Left ventricle myocardium superior (tissue), 1 donor: ENCODE measurements at regions not wholly inside any gene's neighbourhood (a gene's known extent, or its start where the extent isn't known, plus 50 kb on each side); places are given as distances from the start of the nearest gene placed in this dataset.
"Not testable (repeated sequence)": the region's sequence is repeated elsewhere in the genome, so short reads cannot be mapped to it uniquely, and the experiment has no call there.

Source experiments
- ATAC-seq: fragments of 200-7000 bp; cut with Tn5 transposase; one replicate; pipeline ENCODE4 v1.9.1; 2020; ENCODE audit warnings: mild to moderate bottlenecking, moderate library complexity
- DNase-seq: peaks from one replicate; pipeline ENCODE4 v3.0.0-alpha.2; 2020
- intact Hi-C: fragments of 100-400 bp; cut with micrococcal nuclease; formaldehyde crosslinking; loops from one replicate; pipeline ENCODE4 v1.11.0; 2022
- donor health status: DM: no; HTN: yes; CAD: no; lungs with severe emphysema.

DNA sequence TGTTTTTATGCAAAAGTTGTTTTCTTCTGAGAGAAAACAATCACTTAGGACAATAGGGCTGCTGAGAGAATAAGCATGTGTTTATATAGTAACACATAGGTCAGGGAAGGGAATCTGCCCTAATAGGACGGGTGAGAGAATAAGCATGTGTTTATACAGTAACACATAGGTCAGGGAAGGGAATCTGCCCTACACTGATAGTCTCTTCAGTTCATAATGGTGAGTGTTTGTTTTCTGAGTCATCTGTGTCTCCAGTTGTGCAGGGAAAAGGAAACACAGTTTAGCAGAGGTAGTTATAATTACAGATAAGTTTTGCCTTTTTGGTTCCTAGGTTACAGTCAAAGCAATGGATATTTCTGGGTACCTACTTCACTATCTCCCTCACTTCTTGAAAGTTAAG is 252.3 kb upstream of the CA10 start:
- DNase-seq (no peak), ATAC-seq (no peak)
- intact Hi-C loops: no loop called here

DNA sequence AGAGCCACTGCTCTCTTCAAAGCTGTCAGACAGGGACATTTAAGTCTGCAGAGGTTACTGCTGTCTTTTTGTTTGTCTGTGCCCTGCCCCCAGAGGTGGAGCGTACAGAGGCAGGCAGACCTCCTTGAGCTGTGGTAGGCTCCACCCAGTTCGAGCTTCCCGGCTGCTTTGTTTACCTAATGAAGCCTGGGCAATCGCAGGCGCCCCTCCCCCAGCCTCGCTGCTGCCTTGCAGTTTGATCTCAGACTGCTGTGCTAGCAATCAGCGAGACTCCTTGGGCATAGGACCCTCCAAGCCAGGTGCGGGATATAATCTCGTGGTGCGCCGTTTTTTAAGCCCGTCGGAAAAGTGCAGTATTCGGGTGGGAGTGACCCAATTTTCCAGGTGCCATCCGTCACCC is 250.7 kb upstream of the CA10 start:
- intact Hi-C loops, DNase-seq, ATAC-seq: not testable (repeated sequence)

DNA sequence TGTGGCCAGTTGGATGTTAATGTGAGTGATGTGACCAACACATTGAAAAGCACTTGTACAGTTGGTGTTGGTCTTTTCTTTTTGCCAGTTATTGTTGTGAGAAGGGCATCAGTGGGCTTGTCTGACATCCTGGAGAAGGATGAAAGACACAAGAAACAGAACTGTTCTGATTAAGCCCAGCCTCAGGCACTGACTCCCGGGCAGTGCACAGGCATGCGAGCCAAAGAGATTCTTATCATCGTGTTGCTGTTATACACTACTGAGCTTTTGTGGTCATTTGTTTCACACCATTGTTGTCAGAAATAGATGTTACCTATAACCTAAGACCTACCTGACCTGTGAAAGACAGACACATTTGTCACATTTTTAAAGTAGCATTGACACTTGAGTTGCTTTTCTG is 236.8 kb upstream of the CA10 start:
- DNase-seq (no peak), ATAC-seq (no peak)
- intact Hi-C loops: no loop called here

DNA sequence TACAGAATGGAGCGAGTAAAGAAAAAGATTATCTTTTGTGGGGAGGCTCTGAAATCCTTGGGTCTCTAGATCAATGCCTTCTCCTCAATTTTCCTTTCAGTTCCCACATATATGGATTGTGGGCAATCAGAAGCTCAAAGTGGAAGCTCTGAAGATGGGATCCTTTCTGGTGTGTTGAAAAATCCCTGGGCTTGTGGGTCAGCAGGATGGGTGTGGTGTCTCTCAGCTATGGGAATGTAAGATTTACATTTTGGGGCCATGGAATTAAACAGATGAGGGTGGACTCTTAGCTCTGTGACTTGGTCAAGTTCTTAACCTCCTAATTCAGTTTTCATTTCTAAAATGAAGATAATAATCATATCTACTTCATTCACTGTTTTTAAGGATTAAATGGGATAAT is 231.9 kb upstream of the CA10 start:
- intact Hi-C loops: no loop called here
- no peak for ATAC-seq
- DNase-seq: no peak

DNA sequence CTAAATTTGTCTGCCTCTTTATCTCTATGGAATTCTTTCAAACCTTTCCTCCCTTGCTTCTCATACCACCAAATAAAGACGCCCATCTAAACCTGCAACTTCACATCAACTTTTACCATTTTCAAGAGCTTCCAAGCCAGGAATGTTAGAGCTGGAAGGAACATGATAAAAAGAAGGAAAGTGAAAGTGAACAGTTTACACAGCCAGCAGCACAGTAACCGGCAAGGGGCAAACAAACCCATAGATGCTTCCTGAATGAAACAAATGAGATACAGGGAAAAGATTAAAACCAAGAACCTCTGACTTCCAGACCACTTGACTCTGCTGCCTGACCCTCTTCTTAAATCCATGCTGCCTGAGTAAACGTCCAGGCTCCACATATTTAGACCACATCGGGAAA is 231.1 kb upstream of the CA10 start:
- intact Hi-C loops: no loop called here
- DNase-seq (no peak), ATAC-seq (no peak)

DNA sequence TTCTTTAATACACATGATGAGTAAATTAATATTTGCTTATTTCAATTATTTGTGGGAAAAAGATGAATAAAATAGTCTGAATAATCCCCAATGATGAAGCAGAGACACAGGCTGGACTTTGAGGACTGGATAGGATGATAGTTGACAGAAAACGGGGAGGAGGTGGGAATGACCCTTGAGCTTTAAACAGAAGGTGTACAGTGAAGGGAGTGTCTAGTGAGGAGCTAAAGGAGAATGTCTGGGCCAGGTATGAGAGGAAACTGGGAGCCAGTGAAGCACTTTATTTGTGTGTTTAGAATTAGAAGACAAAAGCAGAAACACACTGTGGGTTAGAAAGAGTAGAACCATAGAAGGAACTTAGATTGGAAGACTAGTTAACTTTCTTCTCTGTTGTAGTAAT is 230.4 kb upstream of the CA10 start:
- ATAC-seq (no peak), DNase-seq (no peak)
- intact Hi-C loops: no loop called here

DNA sequence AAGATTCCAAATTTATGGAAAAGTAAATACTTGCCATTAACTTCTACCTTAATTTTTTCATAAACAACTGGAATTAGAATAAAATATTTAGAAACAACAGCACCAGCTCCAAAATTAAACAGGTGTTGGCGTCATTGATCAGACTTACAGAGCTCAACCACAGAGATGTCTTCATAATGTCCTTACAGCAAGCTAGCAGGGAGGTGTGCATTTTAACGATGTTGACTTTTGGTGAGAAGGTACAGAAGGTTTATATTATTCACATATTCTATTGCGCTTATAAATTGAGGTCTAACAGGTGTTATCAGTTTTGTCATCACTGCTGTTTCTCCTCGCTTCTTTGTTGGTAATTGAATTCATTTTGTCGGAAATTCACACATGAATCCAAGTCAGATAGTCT is 226.2 kb upstream of the CA10 start:
- DNase-seq (no peak), ATAC-seq (no peak)
- intact Hi-C loops: no loop called here

DNA sequence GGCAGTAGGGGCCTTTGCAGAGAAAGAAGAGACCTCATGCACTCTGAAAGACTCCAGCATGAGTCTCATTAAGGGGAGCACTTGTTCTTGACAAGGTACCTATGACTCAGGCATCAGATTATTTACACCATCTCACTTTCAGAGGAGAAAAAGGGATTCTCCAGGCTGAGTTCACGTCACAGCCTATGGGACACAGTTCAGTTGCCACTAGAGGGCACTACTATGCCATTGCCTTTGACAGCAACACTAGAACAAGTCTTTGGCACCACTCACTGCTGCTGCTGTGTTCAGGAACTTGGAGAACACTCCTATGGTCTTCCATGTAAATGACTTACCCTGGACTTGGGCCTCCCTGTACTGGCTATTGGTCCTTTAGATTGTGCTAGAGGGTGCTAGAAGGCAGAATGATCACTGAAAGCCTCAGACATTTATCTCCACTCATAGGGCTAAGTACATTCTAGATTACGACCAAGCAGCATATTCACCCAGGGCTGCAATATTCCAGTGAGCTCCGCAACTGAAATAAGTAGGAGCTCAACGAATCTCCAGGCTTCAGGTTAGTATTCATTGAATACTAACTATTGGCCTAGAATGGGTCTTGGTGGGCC is 225.1 kb upstream of the CA10 start:
- intact Hi-C loops: no loop called here
- DNase-seq: no peak
- ATAC-seq: peak; percentile 61

DNA sequence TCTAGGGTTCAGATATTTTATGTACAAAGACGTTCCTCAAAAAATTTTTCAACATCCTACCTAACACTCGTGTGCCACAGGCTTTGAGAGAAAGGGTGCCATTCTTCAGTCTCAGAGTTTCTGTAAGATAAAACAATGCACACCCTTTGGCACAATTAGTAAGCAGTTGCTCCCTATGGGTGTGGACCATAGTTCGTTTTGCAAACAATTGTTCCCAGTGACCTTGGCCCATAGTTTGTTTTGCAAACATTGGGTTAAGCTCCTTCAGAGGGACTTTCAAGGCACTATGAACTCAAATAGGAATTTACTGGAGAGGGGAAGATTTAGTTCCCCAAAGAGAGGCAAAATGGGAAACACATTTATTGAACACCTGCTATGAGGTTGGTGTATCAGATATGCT is 220.3 kb upstream of the CA10 start:
- ATAC-seq (no peak), DNase-seq (no peak)
- intact Hi-C loops: no loop called here

DNA sequence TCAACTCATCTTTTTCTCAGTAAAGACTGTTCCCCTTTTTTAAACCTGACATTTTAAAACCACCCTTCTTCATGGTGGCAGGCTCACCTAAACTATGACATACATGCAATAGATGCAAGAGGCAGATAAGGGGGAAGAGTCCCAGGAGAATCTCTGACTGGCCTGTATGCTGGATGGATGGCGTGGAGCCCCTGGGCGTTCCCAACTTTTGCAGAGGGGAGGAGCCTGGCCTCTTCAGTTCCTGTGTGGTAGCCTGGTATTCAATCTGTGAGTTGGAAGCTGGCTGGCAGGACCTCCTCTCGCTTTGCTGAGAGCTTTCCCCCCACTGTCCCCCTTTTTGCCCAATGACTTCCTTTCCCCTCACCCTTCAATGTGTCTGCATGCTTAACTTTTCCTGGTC is 217.6 kb upstream of the CA10 start:
- ATAC-seq (no peak), DNase-seq (no peak)
- intact Hi-C loops: no loop called here

DNA sequence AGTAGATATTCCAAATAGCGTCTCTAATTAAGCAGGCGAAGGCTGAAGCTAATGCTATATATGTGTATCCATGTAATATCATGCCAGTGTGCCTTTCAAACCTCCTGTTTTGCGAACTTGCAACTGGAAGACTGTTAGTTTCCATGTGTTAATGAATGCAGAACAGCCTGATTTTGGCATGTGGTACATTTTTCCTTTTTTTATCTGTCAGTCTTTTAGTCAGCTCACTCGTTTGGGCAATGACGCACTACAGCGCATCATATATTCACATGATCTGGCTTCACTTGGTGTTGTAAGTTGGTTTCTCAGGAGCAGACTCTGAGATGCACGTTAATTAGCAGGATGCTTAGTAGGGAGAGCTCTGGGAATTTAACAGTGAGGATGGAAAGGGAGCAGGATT is 210.4 kb upstream of the CA10 start:
- intact Hi-C loops: no loop called here
- DNase-seq: no peak

DNA sequence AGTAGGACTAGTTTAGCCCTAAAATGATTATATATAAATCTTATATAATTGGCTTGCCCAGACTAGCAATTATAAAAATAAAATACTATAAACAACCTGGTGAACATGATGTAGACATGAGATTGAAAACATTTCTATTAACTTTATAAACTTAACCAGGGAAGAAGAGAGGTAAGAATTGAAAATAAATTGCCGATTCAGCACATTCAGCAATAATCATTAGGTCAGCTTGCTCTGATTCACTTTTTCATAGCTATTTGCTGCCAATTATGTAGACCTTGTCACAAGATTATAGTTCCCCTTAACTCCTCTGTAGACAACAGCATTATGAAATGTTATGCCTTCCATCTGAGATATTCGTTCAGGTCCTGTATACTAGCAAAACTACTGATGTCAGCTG is 199.3 kb upstream of the CA10 start:
- intact Hi-C loops: no loop called here
- DNase-seq (no peak), ATAC-seq (no peak)

More for the DNA sequence above, 210.4 kb upstream of the CA10 start:
- no peak for ATAC-seq

DNA sequence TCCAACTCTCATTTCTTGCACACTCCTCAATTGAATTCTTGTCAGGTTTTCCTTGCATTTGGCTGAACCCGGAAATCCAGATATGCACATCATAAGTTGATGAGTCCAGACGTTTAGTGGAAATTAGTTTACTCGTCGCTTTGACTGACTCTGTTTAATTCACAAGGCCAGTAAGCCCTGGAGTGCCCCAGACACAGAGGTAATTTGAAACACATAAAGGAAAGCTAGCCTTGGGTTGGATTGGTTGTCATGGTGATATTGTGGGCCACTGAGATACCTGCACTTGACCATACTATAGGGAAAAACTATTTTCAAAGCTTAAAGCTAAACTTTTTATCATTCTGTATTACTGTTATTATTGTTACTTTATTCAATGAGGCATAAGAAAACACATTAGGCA is 178.3 kb upstream of the CA10 start:
- DNase-seq (no peak), ATAC-seq (no peak)
- intact Hi-C loops: no loop called here

DNA sequence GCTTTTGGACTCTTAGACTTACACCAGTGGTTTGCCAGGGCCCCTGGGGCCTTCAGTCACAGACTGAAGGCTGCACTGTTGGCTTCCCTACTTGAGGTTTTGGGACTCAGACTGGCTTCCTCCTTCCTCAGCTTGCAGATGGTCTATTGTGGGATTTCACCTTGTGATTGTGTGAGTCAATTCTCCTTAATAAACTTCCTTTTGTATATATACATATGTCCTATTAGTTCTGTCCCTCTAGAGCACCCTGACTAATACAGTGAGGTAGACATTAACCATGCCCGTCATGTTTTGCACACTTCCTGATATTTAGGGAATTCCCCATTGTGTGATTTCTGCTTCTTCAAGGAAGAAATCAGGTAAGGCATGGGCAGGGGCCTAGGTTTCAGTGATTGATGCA is 147.8 kb upstream of the CA10 start:
- intact Hi-C loops: no loop called here
- no peak for ATAC-seq
- no peak for DNase-seq

DNA sequence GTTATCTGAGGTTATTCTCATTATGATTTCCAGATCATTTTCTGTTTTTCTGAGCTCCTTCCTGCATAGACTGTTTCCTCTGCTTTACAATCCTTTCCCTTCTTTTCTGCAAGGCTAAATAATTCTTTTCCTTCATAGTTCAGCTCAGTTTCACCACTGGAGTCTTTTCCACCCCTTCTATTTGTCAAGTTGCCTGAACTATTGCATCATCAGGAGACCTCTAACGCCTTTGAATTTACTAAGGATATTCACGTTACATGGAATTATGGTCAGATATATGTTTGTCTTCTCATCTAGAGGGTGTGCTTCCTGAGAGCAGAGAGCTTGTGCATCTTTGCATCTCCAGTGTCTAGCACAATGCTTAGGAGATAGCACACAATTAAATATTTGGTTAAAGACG is 140.4 kb upstream of the CA10 start:
- intact Hi-C loops: no loop called here
- no peak for ATAC-seq

DNA sequence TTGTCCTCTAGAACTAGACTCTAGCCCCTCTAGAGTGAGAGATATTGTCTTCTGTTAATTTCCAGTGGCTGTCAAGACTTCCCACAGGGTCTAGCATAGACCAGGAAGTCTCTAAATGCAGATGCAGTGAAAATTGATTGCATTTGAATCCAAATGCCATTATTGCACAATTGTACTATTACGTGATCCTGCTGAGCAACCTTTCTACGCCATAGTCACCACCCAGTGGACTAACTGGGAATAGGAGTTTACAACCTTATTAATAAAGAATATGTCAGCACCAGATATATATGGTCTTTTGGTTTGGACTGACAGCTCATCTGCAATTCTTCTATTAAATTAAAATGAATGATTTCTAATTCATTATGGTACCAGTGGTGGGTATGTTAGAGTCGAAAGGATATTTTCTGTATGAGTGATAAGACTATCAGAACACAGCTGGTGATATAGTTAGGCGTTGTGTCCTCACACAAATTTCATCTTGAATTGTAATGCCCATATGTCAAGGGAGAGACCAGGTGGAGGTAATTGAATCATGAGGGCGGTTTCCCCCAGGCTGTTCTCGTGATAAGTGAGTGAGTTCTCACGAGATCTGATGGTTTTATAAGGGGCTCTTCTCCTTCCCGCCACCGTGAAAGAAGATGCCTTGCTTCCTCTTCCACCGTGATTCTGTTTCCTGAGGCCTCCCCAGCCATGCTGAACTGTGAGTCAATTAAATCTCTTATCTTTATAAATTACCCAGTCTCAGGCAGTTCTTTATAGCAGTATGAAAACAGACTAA is 138.9 kb upstream of the CA10 start:
- no peak for ATAC-seq
- DNase-seq: no peak
- intact Hi-C loops: no loop called here

More for the DNA sequence above, 140.4 kb upstream of the CA10 start:
- no peak for DNase-seq

DNA sequence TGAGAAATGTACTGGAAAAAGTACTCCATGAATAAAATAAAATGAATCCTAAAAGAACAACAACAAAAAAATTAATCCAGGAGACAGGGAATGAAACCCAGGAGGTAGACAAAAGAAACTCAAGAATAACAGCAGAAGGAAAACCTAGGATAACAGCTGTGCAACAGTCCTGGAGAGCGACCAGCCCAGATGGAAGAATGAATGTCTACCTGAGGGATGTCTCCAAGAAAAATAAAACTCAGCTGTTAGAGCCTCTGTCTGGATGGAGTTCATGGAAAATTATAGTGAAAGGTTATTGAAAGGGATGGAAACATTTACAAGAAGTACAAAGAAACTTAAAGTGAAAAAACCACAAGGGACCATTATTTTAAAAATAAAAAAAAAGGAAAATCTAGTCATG is 135.8 kb upstream of the CA10 start:
- intact Hi-C loops: no loop called here
- no peak for ATAC-seq
- DNase-seq: no peak

DNA sequence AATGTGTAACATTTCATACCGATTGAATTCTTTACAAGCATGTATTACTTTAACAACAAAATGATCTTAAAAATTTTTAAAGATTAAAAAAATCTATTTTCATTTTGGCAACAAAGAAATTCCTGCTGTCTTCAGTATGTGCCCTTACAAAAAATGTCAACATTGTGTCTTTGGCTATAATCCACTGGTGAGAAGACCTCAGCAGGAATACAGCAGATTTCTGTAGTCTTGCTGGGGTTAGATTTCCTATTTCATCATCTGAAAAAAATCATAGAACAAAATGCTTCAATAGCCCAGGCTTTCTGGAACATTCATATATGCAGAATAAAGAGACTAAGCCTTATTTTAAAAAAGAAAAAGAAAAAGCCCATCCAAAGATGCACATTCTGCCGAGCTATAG is 129.1 kb upstream of the CA10 start:
- ATAC-seq: no peak
- intact Hi-C loops: no loop called here
- DNase-seq: no peak

DNA sequence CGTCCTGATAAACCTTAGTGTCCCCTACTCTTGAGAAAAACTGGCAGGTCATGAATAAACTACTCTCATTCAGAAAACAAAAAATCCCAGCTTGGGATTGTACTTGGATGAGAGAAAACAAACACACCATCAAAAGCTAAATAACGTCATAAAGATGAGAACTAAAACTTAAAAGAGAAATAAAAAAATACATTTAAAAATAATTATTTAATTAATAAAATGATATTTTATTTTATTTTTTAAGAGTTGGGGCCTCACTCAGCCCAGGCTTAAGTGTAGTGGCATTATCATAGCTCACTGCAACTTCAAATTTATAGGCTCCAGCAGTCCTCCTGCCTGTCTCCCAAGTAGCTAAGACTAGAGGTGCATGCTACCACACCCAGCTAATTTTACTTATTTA is 125.4 kb upstream of the CA10 start:
- intact Hi-C loops: no loop called here
- ATAC-seq (no peak), DNase-seq (no peak)

DNA sequence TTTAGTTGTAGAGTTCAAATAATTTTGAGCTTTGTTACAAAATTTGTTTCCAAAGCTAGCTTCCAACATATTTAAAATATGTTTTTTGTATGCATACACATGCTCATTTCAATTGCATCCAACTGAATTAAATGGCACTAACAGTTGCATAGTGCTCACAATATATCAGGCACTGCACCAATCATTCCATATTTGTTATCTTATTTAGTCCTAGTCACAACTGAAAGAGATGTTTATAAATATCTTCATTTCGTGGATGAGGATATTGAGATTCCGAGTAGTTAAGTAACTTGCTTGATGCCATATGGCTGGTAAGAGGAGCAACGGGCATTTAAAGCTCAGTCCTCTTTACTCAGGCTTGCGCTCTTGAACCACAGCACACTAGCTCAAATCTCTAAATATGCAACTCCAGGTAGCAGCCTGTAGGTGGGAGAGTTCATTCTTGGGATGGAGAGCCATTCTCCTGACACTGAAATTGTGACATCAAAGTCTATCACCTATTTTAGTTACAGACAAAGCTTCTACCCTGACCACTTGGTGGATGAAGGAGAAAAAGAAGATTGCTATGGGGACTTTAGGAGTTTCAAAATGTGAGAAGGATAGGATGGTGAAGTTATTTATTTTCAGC is 118.0 kb upstream of the CA10 start:
- intact Hi-C loops: no loop called here
- ATAC-seq (no peak), DNase-seq (no peak)

DNA sequence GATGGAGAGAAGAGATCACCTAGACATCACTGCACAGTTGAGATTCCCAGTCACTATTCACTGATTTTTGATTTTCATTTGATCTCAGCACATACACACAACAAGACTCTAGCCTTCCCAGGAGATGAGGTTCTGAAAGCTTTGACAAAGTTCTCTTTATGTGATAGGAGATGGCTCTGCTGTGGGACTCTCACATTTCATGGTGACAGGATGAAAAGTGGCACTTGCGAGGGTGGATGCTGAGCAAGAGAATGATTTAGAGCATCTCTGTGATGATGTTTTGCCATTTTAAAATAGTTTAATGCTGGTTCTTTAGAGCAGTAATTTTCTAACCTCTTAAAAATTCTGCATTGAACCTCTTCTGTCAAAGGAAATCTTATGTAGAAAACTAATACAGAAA is 113.3 kb upstream of the CA10 start:
- intact Hi-C loops: no loop called here
- DNase-seq (no peak), ATAC-seq (no peak)
